Osteocyte (in vitro differentiated cells): ENCODE measurements at regions not wholly inside any gene's neighbourhood (a gene's known extent, or its start where the extent isn't known, plus 50 kb on each side); places are given as distances from the start of the nearest gene placed in this dataset.
"Not testable (repeated sequence)": the region's sequence is repeated elsewhere in the genome, so short reads cannot be mapped to it uniquely, and the experiment has no call there.

ENCODE experiments used
- DNase-seq: peaks from one replicate; pipeline ENCODE4 v3.0.0; 2021; ENCODE audit warnings: mixed read lengths; ENCODE audit not compliant: unreplicated experiment; ENCODE audit errors: extremely low spot score
- H3K27ac Mint-ChIP-seq: one replicate; pipeline ENCODE4 v1.8.0; 2021; ENCODE audit warnings: mild to moderate bottlenecking, mixed read lengths; ENCODE audit not compliant: unreplicated experiment
- H3K27me3 Mint-ChIP-seq: one replicate; pipeline ENCODE4 v1.8.0; 2021; ENCODE audit warnings: mixed read lengths; ENCODE audit not compliant: unreplicated experiment
- H3K36me3 Mint-ChIP-seq: one replicate; pipeline ENCODE4 v1.8.0; 2021; ENCODE audit warnings: mixed read lengths; ENCODE audit not compliant: unreplicated experiment
- H3K4me1 Mint-ChIP-seq: one replicate; pipeline ENCODE4 v1.8.0; 2021; ENCODE audit warnings: mixed read lengths; ENCODE audit not compliant: unreplicated experiment
- H3K4me3 Mint-ChIP-seq: one replicate; pipeline ENCODE4 v1.8.0; 2021; ENCODE audit warnings: mild to moderate bottlenecking, moderate library complexity, mixed read lengths; ENCODE audit not compliant: unreplicated experiment
- H3K9me3 Mint-ChIP-seq: one replicate; pipeline ENCODE4 v1.8.0; 2021; ENCODE audit warnings: mixed read lengths; ENCODE audit not compliant: unreplicated experiment
- TF ChIP-seq, protein P1 (sequence below): fragments of 200-600 bp; sonication (generic); IDR thresholded peaks from 2 replicates; pipeline ENCODE4 v1.5.0; 2021; ENCODE audit warnings: antibody characterized with exemption, mild to moderate bottlenecking, moderate library complexity

DNA sequence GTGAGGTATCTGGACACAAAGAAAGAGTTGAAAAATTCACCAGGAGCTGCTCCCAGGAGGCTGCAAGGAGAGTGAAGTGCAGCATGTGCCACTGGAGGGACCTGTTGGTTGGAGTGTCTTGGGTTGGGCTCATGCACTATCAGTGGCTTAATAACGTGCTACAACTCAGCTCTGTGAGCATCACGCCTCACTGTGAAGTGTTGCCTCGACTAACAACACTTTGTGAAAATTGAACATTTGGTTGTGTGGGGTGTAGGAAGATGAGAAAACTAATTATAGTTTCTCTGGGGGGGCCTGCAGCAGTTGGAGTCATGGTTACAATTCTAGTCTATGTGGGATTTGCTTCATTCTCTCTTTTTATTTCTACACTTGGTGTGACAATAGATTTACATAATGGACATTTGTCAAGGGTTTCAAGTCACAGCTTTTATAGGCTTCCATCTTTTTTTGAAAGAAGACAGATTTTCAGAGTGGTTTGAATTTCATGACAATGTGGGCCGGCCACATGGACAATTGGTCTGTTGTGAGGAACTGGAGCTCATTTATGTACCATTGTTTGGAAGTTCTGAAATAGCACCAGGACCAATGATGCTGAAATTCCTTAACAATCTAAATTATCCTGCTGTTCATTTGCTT, 121.3 kb downstream of the RAMP3 start:
- H3K4me1 Mint-ChIP-seq: no peaks in the 10 kb centered on the region
- H3K9me3 Mint-ChIP-seq: no peaks in the 10 kb centered on the region
- no peak overlapping the region for H3K4me3 Mint-ChIP-seq
- H3K27ac Mint-ChIP-seq: no peak overlapping the region
- no peak for DNase-seq
- H3K27me3 Mint-ChIP-seq: peaks cover 38% of the 10 kb centered on the region
- TF ChIP-seq, protein P1, sequence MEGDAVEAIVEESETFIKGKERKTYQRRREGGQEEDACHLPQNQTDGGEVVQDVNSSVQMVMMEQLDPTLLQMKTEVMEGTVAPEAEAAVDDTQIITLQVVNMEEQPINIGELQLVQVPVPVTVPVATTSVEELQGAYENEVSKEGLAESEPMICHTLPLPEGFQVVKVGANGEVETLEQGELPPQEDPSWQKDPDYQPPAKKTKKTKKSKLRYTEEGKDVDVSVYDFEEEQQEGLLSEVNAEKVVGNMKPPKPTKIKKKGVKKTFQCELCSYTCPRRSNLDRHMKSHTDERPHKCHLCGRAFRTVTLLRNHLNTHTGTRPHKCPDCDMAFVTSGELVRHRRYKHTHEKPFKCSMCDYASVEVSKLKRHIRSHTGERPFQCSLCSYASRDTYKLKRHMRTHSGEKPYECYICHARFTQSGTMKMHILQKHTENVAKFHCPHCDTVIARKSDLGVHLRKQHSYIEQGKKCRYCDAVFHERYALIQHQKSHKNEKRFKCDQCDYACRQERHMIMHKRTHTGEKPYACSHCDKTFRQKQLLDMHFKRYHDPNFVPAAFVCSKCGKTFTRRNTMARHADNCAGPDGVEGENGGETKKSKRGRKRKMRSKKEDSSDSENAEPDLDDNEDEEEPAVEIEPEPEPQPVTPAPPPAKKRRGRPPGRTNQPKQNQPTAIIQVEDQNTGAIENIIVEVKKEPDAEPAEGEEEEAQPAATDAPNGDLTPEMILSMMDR: no peak
- H3K36me3 Mint-ChIP-seq: no peaks in the 10 kb centered on the region

DNA sequence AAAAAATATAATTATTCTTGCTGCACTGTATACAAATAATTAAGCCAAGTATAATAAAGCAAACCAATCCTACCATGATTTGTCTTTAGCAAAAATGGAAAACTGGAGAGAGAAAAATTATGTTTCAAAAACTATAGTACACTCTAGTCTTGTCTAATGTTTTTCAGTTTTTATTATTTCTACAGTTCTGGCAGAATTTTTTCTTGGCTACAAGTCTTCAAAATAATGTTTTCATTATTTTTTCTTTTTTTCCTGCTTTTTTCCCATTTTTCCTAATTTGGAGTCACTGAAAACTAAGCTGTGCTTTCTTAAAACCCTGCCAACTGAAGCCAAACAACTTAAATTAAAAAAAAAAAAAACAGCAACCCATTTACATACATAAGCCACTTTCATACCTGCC, 132.0 kb downstream of the RAMP3 start:
- not testable (repeated sequence) for H3K36me3 Mint-ChIP-seq, H3K27me3 Mint-ChIP-seq, H3K27ac Mint-ChIP-seq, H3K4me1 Mint-ChIP-seq, H3K9me3 Mint-ChIP-seq, DNase-seq, H3K4me3 Mint-ChIP-seq

DNA sequence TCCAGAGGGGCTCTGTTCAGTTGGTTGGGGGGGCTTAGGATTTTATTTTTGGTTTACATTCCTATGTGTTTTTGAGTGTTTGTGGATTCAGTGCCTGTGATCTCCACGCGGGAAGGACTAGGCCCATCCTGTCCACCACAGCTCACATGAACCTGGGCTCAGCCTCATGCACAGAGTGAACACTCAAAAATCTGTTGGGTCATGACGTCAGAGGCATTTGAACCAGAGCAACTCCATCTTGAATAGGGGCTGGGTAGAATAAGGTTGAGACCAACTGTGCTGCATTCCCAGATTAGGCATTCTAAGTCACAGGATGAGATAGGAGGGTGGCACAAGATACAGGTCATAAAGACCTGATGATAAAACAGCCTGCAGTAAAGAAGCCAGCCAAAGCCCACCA, 133.3 kb downstream of the RAMP3 start:
- Mint-ChIP-seq H3K4me1 (no peaks in the 10 kb centered on the region), H3K36me3 (no peaks in the 10 kb centered on the region), H3K4me3 (no peak overlapping the region), H3K27ac (no peak overlapping the region), H3K9me3 (no peaks in the 10 kb centered on the region), H3K27me3 (peaks cover 2% of the 10 kb centered on the region)
- TF ChIP-seq, protein P1: no peak
- DNase-seq: no peak

DNA sequence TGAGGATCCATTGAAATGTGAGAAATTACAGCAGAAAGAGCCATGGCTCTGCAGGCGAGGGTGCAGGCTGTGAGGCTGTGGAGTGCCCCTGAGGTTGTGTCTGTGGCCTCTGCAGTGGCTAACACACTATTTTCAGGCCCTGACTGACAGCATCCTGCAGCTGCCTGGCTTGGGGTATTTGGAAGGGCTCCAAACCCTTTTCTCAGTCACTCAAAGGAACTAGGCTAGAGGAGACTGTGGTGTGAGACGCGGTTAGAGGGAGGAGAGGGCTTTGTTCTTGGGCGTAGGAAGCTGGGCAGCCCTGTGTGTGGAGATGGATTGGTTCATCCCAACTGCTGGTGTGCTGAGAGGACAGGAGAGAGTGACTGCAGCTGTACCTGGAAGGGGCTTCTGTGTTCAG, 134.9 kb downstream of the RAMP3 start:
- Mint-ChIP-seq H3K27me3 (peaks cover 7% of the 10 kb centered on the region), H3K36me3 (no peaks in the 10 kb centered on the region), H3K4me1 (no peaks in the 10 kb centered on the region), H3K9me3 (no peaks in the 10 kb centered on the region), H3K4me3 (no peak overlapping the region), H3K27ac (no peak overlapping the region)
- TF ChIP-seq, protein P1: no peak
- no peak for DNase-seq

DNA sequence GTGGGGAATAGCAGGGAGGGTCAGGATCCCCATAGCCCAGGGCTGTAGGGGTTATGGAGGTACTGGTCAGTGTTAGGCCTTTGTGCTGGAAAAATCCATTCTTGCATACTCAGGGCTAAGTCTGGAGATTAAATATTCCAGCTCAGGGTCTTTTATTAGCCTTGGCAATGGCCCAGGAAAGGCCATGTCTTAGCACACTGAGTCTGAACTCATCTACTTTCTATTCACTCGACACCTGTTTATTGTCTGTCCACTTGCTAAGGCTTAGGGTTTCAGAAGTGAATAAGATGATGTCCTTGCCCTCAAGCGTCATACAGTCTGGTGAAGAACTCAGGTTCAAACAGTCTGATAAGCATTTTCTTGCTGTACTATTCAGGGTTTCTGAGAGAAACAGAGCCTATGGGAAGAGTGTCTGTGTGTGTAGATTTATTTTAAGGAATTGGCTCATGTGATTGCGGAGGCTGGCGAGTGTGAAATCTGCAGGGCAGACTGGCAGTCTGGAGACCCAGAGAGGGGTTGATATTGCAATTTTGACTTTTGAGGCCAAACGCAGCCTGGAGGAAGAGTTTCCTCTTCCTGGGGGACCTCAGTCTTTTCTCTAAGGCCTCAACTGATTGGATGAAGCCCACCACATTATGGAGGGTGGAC, 135.8 kb downstream of the RAMP3 start:
- H3K4me3 Mint-ChIP-seq: no peak overlapping the region
- H3K9me3 Mint-ChIP-seq: no peaks in the 10 kb centered on the region
- H3K27ac Mint-ChIP-seq: no peak overlapping the region
- peaks cover 7% of the 10 kb centered on the region for H3K27me3 Mint-ChIP-seq
- no peak for DNase-seq
- TF ChIP-seq, protein P1: no peak
- H3K4me1 Mint-ChIP-seq: no peaks in the 10 kb centered on the region
- H3K36me3 Mint-ChIP-seq: no peaks in the 10 kb centered on the region
